ENCODE measurements at regions not wholly inside any gene's neighbourhood (a gene's known extent, or its start where the extent isn't known, plus 50 kb on each side); places are given as distances from the start of the nearest gene placed in this dataset.

- TF ChIP-seq USF1 (IDR thresholded peaks at IDR 0.05; ENCODE audit: borderline replicate concordance, low read depth) (no peak), ELF1 (IDR thresholded peaks at IDR 0.05) (no peak), IRF3 (IDR thresholded peaks at IDR 0.05; ENCODE audit: low read depth, low read length) (no peak)
Measured at GRCh38 chr14:36022765-36023410, 153.6 kb downstream of the PTCSC3 start (continued).

- ChIA-PET CTCF (interaction anchor here (1.4 kb wide), 1 partner anchor 48 kb away, joined by 4 read pairs; no protein-coding TSS in a partner anchor), POLR2A (no interaction called here)
- H4K20me1 ChIP-seq (ENCODE audit: insufficient read depth), result no peaks in the 10 kb centered on the region
- H3K4me2 ChIP-seq, result no peak overlapping the region
- WGBS (ENCODE audit: low lambda C conversion rate), result 6% methylated on average over 4 of the region's 4 CpGs
- H3K4me1 ChIP-seq (ENCODE audit: control insufficient read depth in 1 of 2, insufficient read depth in 2 of 2, low read depth in 1 of 2, low read length in 1 of 2), result no peaks in the 10 kb centered on the region
- TF ChIP-seq NFIC (IDR thresholded peaks at IDR 0.05; ENCODE audit: borderline replicate concordance) (no peak), FOXM1 (IDR thresholded peaks at IDR 0.05; ENCODE audit: low read depth) (no peak), EZH2phosphoT487 (IDR thresholded peaks at IDR 0.05; ENCODE audit: borderline replicate concordance, low read depth) (no peak), JUND (IDR thresholded peaks at IDR 0.05) (no peak), GATA2 (CRISPR knock-in tag; IDR thresholded peaks at IDR 0.05) (no peak), MAX (IDR thresholded peaks at IDR 0.05; ENCODE audit: low read depth) (no peak), USF2 (IDR thresholded peaks at IDR 0.05; ENCODE audit: borderline replicate concordance, low read depth, low read length) (no peak), MXI1 (IDR thresholded peaks at IDR 0.05; ENCODE audit: low read depth, low read length) (no peak), ZBTB33 (IDR thresholded peaks at IDR 0.05; ENCODE audit: borderline replicate concordance, low read depth) (no peak), NRF1 (IDR thresholded peaks at IDR 0.05; ENCODE audit: low read depth, low read length) (no peak), PBX3 (IDR thresholded peaks at IDR 0.05) (no peak), FOSL2 (IDR thresholded peaks at IDR 0.05; ENCODE audit: borderline replicate concordance, low read depth) (no peak), EP300 (IDR thresholded peaks at IDR 0.05; ENCODE audit: borderline replicate concordance in 1 of 2, low read depth in 1 of 2, low read length in 1 of 2) (no peak), RFX5 (IDR thresholded peaks at IDR 0.05; ENCODE audit: low read length) (no peak), TCF12 (IDR thresholded peaks at IDR 0.05) (no peak), USF1 (IDR thresholded peaks at IDR 0.05; ENCODE audit: borderline replicate concordance, low read depth) (no peak), MEF2A (IDR thresholded peaks at IDR 0.05; ENCODE audit: borderline replicate concordance, low read depth) (no peak), SMC3 (IDR thresholded peaks at IDR 0.05; ENCODE audit: low read depth, low read length) (no peak), RAD21 (IDR thresholded peaks at IDR 0.05; ENCODE audit: low read length) (no peak), TEAD4 (IDR thresholded peaks at IDR 0.05; ENCODE audit: borderline replicate concordance, insufficient read depth) (no peak)
- no peaks in the 10 kb centered on the region for H3K79me2 ChIP-seq (ENCODE audit: insufficient read depth)
- H3K27ac ChIP-seq (ENCODE audit: low read depth in 2 of 2, low read length in 1 of 2), result no peak overlapping the region
- peaks cover 6% of the 10 kb centered on the region; the same call in 1 of the 2 replicates for H3K27me3 ChIP-seq (ENCODE audit: insufficient read depth)
- H3K9me2 ChIP-seq, result no peaks in the 10 kb centered on the region
- H3F3A ChIP-seq (replicated peaks; ENCODE audit: insufficient read depth), result no peaks in the 10 kb centered on the region
- no peak overlapping the region for H3K4me3 ChIP-seq (ENCODE audit: low read depth in 2 of 2, low read length in 1 of 2)
- H3K9me3 ChIP-seq, result no peaks in the 10 kb centered on the region
- no peaks in the 10 kb centered on the region for H3K36me3 ChIP-seq (replicated peaks in 1 of 2; ENCODE audit: control insufficient read depth in 1 of 2, insufficient read depth in 2 of 2, low read length in 1 of 2)
- DNase-seq, result no peak
- no peak overlapping the region for H3K9ac ChIP-seq
- no peak overlapping the region for H2AFZ ChIP-seq (ENCODE audit: low read depth)
Measured at GRCh38 chr14:36021591-36022320, 154.8 kb downstream of the PTCSC3 start.
